ENCODE measurements at regions not wholly inside any gene's neighbourhood (a gene's known extent, or its start where the extent isn't known, plus 50 kb on each side); places are given as distances from the start of the nearest gene placed in this dataset.
"Not testable (repeated sequence)": the region's sequence is repeated elsewhere in the genome, so short reads cannot be mapped to it uniquely, and the experiment has no call there.

GRCh38 chr12:88338486-88338885, 196.4 kb downstream of the TMTC3 start:
- no peaks in the 10 kb centered on the region for H3K36me3 ChIP-seq
- no peaks in the 10 kb centered on the region for H3K27me3 ChIP-seq
- no peak for DNase-seq
- no peak overlapping the region for H3K4me3 ChIP-seq
- peaks cover 2% of the 10 kb centered on the region; the same call in 1 of the 2 replicates for H3K9me3 ChIP-seq

GRCh38 chr12:88339254-88339949, 197.3 kb downstream of the TMTC3 start:
- Histone ChIP-seq H3K4me3 (no peak overlapping the region), H3K9me3 (peaks cover 2% of the 10 kb centered on the region; the same call in 1 of the 2 replicates), H3K27me3 (no peaks in the 10 kb centered on the region), H3K36me3 (no peaks in the 10 kb centered on the region)
- DNase-seq, result no peak

DNA sequence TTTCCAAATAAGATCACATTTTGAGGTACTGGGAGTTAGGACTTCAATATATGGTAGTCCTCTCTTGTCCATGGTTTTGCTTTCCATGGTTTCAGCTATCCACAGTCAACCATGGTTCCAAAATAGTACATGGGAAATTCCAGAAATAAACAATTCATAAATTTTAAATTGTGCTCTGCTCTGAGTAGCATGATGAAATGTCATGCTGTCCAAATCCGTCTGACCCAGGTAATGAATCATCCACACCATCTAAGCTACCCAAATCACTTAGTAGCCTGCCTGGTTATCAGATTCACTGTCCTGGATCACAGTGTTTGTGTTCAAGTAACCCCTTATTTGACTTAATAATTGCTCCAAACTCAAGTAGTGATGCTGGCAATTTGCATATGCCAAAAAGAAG, 197.9 kb downstream of the TMTC3 start:
- Histone ChIP-seq H3K9me3 (peaks cover 2% of the 10 kb centered on the region; the same call in 1 of the 2 replicates), H3K4me3 (no peak overlapping the region), H3K36me3 (no peaks in the 10 kb centered on the region), H3K27me3 (no peaks in the 10 kb centered on the region)
- DNase-seq, result no peak

DNA sequence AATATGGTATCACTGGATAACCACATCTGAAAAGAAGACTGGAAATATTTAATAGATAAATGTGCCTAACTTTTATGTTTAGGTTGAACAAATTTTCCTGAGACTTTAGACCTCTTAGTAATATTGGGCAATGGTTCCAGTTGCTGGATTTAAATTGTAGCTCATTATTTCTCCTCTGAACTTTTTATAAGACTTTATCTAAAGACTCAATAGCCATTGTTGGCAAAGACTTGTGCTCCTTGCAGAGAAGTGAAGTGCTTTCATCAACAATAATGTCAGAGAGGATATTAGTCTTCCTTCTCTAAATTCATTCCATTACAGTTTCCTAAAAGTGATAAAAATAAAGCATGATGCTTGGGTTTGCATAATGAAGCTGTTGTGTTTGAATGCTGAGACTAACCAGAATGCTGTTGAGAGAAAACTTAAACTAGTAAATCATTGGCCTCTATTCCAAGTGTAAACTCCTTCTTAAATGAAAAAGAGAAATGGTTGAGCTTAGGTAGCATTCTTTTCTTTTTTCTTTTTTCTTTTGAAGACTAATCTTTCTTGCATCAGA, 200.2 kb downstream of the TMTC3 start:
- Histone ChIP-seq H3K4me3 (no peak overlapping the region), H3K9me3 (peaks cover 2% of the 10 kb centered on the region; the same call in 1 of the 2 replicates), H3K27me3 (no peaks in the 10 kb centered on the region), H3K36me3 (no peaks in the 10 kb centered on the region)
- DNase-seq, result no peak

- DNase-seq, result no peak
- Histone ChIP-seq H3K27me3 (no peaks in the 10 kb centered on the region), H3K4me3 (no peak overlapping the region)
These were observed 209.0 kb downstream of the TMTC3 start for GRCh38 chr12:88351146-88351545.

DNA sequence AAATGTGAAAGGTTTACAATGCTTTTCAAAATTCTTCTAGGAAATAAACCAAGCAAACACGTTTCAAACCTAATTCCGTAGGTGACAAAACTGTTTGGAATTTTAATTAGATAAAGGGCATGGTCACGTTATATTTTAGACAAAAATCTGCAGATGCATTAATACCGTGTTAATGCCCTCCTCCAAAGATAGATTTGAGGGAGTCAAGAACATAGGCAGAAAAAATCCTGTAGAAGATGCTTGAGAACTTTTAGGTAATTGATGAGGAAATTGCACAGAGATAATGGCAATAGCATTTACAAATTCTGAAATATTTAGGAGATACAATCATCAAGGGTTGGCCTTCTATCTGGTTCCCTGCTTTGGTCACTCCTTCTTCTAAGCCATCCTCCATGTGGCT, 212.6 kb downstream of the TMTC3 start:
- Histone ChIP-seq H3K9me3 (no peaks in the 10 kb centered on the region), H3K4me3 (no peak overlapping the region), H3K36me3 (no peaks in the 10 kb centered on the region), H3K27me3 (no peaks in the 10 kb centered on the region)
- no peak for DNase-seq

More at GRCh38 chr12:88351146-88351545, 209.0 kb downstream of the TMTC3 start:
- Histone ChIP-seq H3K36me3 (no peaks in the 10 kb centered on the region; the same call in 1 of the 2 replicates), H3K9me3 (peaks cover 4% of the 10 kb centered on the region; the same call in 1 of the 2 replicates)

DNA sequence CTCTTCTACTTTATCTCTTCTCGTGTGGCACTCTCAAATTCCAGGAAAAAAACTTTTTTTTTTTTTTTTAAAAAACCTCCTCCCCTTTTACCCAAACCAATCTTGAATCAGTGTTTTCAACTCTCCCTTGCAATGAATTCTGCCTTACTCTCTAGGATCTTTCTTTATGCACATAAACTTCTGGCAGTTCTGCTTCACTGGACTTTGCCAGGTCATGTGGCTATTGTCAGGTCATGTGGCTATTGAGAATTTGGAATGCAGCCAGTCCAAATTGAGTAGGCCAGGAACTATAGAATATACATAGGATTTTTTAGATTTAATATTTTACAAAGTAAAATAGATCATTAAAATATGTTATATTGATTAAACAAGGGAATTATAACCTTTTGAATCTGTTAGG, 218.2 kb downstream of the TMTC3 start:
- DNase-seq, result no peak
- H3K27me3 ChIP-seq, result no peaks in the 10 kb centered on the region
- no peaks in the 10 kb centered on the region for H3K9me3 ChIP-seq
- no peak overlapping the region for H3K4me3 ChIP-seq
- no peaks in the 10 kb centered on the region for H3K36me3 ChIP-seq

GRCh38 chr12:88361493-88361892, 218.8 kb downstream of the KITLG start:
- DNase-seq, result no peak
- Histone ChIP-seq H3K9me3 (no peaks in the 10 kb centered on the region), H3K4me3 (no peak overlapping the region), H3K36me3 (no peaks in the 10 kb centered on the region), H3K27me3 (no peaks in the 10 kb centered on the region)

DNA sequence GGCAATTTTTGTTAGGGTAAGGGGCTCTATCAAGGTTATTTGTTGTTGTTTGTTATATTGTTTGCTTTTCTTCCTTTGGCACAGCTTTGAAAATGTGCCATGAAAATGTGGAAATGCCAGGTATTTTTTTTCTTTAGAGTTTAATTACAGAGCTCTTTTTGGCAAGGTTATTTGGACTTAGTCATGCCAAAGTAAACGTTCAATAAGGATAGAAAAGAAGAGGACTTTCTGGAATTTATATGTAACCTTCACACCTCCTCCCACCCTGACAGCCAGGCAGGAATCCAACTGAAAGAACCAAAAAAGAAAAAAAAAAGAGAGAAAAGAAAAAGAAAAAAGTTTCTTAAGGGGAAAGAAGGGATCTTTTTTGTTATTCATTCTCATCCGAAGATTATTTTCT, 217.8 kb downstream of the KITLG start:
- peak; percentile 10 for DNase-seq
- no peaks in the 10 kb centered on the region for H3K9me3 ChIP-seq
- H3K27me3 ChIP-seq, result no peaks in the 10 kb centered on the region
- H3K4me3 ChIP-seq, result no peak overlapping the region
- no peaks in the 10 kb centered on the region for H3K36me3 ChIP-seq

DNA sequence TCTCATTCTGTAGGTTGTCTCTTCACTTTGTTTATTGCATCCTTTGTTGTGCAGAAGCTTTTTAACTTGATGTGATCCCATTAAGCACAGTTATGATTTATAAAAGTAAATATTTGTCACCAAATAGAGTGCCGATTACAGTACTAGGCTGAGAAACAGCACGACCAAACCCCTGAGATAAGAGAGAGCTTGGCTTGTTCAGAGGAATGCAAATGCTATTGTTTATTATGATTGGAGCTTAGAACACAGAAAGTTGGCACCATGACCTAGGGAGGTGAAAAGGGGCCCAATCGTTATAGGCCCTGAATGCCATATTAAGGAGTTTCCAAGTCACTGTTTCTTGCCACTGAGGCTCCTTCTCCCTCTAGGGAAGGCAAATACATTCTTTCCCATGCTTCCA, 214.9 kb downstream of the KITLG start:
- Histone ChIP-seq H3K36me3 (no peaks in the 10 kb centered on the region), H3K9me3 (no peaks in the 10 kb centered on the region), H3K4me3 (no peak overlapping the region), H3K27me3 (no peaks in the 10 kb centered on the region)
- DNase-seq, result no peak

- Histone ChIP-seq H3K36me3 (no peaks in the 10 kb centered on the region), H3K9me3 (no peaks in the 10 kb centered on the region), H3K4me3 (no peak overlapping the region), H3K27me3 (no peaks in the 10 kb centered on the region)
- no peak for DNase-seq
These were observed 214.2 kb downstream of the KITLG start for GRCh38 chr12:88366101-88366500.

DNA sequence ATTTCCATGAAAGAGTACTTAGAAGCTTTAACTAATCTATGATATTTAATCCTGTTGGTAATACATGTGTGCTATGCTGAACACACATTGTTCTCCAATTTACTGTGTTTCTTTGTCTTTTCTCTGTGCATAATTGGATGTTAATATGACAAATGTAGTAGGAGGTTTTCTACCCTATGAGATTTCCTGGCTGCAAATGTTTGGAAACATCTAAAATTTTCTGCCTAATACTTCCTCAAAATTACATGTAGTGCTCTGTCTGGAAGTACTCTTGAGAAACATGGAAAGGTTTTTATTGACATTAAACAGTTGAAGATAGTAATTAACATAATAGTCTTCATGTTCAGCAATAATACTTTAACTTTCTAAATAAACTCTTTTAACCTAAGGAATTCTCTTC, 213.0 kb downstream of the KITLG start:
- no peaks in the 10 kb centered on the region for H3K9me3 ChIP-seq
- no peaks in the 10 kb centered on the region for H3K36me3 ChIP-seq
- no peaks in the 10 kb centered on the region for H3K27me3 ChIP-seq
- no peak overlapping the region for H3K4me3 ChIP-seq
- DNase-seq, result no peak

GRCh38 chr12:88368077-88368476, 212.2 kb downstream of the KITLG start:
- H3K9me3 ChIP-seq, H3K4me3 ChIP-seq: not testable (repeated sequence)

DNA sequence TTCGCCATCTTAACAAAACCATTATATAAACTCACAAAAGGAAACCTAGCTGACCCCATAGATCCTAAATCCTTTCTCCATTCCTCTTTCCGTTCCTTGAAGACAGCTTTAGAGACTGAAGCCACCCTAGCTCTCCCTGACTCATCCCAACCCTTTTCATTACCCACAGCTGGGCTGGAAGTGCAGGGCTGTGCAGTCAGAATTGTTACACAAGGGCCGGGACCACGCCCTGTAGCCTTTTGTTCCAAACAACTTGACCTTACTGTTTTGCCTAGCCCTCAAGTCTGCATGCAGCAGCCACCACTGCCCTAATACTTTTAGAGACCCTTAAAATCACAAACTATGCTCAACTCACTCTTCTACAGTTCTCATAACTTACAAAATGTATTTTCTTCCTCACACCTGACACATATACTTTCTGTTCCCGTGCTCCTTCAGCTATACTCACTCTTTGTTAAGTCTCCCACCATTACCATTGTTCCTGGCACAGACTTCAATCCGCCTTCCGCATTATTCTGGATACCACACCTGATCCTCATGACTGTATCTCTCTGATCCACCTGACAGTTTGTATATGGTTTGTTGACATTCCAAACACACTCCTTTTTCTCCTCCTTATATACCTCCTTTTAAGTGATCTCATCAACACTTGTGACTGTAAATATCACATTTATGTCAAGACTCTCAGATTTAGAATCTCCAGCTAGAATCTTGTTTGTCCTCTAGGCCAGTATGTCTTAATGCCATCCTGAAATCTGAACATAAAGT, 208.7 kb downstream of the KITLG start:
- peak; percentile 11 for DNase-seq
- H3K9me3 ChIP-seq, result no peaks in the 10 kb centered on the region

More at GRCh38 chr12:88368077-88368476, 212.2 kb downstream of the KITLG start:
- not testable (repeated sequence) for H3K27me3 ChIP-seq, DNase-seq, H3K36me3 ChIP-seq

GRCh38 chr12:88375306-88376305, 204.7 kb downstream of the KITLG start:
- Histone ChIP-seq H3K36me3 (no peaks in the 10 kb centered on the region), H3K4me3 (no peak overlapping the region), H3K9me3 (no peaks in the 10 kb centered on the region), H3K27me3 (no peaks in the 10 kb centered on the region)
- no peak for DNase-seq

More for the DNA sequence above, 208.7 kb downstream of the KITLG start:
- Histone ChIP-seq H3K27me3 (no peaks in the 10 kb centered on the region), H3K36me3 (no peaks in the 10 kb centered on the region), H3K4me3 (no peak overlapping the region)

DNA sequence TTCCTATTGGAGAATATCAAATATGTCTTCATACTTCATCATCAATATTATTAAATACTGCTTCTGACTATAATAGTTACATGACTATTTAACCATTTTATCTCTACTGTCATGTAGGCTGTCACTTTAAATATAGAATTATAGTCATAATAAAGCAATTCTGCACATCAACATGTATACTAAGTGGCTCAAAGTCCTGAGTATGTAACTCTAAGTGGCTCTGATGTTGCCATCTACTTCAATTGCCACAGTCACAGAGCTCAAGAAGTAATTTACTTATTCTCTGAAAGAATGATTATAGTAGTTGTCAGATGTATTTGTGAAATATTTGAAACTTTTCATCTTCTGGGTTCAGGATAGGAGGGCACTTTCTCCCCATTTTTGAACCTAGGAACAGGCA, 202.3 kb downstream of the KITLG start:
- no peak overlapping the region for H3K4me3 ChIP-seq
- DNase-seq, result no peak

More for the DNA sequence above, 202.3 kb downstream of the KITLG start:
- no peaks in the 10 kb centered on the region for H3K9me3 ChIP-seq
- H3K36me3 ChIP-seq, result no peaks in the 10 kb centered on the region
- H3K27me3 ChIP-seq, result no peaks in the 10 kb centered on the region

Measured in MG63 (cell line).